ENCODE measurements at regions not wholly inside any gene's neighbourhood (a gene's known extent, or its start where the extent isn't known, plus 50 kb on each side); places are given as distances from the start of the nearest gene placed in this dataset.

DNA sequence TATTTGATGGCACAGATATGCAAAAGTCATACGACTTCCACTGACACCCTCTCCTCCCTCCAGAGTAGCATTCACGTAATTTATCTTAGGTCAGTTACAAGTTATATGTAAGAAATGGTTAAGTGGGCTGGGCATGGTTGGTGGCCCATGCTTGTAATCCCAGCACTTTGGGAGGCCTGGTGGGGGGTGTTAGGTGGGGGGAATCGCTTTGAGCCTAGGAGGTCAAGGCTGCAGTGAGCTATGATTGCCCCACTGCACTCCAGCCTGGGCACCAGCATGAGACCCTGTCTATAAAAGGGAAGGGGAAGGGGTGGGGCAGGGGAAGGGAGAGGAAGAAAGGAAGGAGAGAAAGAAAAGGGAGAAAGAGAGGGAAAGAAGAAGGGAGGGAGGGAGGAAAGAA lies 202.8 kb downstream of the AUH start:
- no peak for DNase-seq (ENCODE audit: low read depth)

GRCh38 chr9:91159664-91160121 lies 202.0 kb downstream of the AUH start:
- DNase-seq (ENCODE audit: low read depth) = no peak

DNA sequence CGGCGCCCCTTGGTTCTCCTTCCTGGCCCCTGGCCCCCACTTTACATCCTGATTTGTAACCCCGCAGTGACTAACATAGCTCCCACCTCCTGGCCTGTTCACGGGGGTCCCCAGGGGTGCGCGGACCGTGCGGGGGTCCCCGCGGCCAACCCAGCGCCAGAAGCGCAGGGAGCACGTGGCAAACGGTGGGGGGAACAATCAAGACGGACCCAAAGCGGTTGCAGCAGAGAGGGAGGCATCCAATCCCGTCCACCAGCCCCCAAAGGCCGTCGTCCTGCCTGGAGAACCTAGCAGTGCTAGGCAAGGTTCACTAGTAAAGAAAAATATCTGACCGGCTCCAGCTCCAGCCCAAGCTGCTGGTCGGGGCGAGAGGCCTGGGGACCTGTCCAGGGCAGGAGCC lies 201.5 kb downstream of the AUH start:
- no peak for DNase-seq (ENCODE audit: low read depth)

DNA sequence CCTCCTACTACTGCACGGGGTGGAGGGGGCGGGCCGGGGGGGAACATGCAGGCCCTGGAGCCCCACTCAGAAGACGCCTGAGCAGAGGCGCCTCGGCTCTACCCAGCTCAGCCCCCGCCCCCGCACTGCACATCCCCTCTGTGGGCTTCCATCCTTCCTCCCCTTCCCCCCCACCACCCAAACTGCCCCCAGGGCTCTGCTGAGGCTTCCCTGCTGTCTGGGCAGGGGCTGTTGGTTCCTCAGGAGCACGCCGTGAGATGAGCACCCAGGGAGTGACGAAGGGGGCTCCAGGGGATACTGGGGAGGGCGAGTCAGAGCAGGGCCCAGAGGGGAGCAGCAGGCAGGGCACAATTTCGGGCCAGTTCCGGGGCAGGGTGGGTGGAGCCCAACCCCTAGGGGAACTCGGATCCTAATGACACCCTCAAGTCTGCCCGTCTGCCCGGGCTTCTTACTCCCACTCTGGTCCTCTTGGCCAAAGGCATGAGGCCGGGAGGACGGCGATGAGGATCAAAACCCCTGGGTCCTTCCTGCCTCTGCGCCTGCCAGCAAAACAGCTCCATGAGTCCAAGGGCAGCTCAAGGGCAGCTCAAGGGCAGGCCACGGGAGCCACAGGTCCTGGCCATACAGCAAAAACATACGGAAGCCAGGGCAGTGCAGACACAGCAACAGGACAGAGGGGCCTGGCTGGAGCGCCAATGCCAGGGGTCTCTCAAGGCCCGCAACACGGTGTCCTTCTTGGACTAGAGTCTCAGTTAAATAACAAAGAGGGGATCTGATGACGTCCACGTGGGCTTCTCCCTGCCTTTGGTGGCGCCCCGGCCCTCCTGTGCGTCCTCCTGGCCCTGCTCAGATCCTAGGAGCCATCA lies 200.9 kb downstream of the AUH start:
- DNase-seq (ENCODE audit: low read depth) = no peak

- DNase-seq (ENCODE audit: low read depth) = no peak
Observed at GRCh38 chr9:91161465-91162300, 200.0 kb downstream of the AUH start.

DNA sequence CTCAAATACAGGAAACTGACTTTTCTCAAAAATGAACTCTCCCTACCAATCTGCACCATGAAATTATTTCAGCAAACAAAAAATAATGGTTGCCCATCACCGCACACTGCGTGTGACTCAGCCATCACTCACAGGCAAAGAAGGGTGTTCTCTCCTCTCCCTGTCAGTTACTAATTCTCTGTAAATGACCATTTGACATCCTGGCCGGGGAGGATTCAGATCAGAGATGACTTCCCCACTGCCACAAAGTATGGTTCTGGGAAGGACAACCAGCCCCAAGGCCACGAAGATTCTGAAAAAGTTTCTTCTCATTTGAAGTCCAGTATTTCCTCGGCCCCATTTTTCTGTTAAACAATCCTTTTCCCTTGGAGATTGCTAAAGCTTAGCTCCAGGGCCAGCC lies 199.4 kb downstream of the AUH start:
- DNase-seq (ENCODE audit: low read depth) = no peak

- no peak for DNase-seq (ENCODE audit: low read depth)
Observed at GRCh38 chr9:91162784-91163443, 198.8 kb downstream of the AUH start.

DNA sequence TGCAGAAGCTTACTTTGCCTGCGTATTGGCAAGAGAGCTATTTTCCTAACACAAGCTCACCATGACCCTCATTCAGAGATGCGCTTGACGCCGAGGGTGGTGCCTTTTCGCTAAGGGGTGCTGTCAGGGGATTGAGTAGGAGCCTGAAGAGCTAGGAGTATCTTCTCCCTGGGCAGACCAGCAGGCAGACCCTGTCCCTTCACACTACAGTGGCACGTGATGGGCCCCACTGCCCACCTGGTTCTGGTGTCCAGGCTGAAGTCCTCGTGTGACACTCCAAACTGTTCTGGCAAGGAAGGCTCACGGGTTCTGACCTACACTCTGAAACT lies 198.3 kb downstream of the AUH start:
- no peak for DNase-seq (ENCODE audit: low read depth)

DNA sequence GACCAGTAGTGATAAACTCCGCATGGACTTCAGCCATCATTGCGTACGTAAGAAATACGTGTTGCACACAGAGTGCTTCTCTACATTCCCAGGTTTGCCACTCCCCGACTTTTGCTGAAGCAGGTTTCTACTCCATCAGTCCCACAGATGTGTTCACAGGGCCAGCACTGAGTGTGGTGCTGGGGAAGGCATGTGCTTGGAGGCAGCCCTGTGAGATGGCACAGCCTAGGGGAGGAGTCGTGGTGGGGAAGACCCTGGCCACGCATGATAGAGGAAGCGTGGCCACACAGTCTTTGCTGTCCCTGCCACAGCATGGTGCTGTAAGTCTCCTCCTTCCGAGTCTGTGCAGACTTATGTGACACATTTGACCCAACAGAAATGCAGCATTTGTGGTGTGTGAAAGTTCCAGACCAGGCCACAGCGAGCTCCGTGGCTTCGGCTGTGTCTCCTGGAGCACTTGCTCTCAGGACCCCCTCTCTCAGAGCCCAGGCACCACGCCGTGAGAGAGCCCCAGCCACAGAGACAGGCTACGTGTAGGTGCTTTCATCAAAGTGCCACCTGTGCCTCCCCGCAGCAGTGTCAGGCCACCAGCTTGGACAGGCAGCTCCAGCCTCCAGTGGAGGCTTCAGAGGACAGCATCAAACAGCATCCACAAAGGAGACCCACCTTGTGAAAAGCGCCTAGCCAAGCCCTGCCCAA lies 197.8 kb downstream of the AUH start:
- DNase-seq (ENCODE audit: low read depth) = no peak
